RWPE1 (cell line): ENCODE measurements at regions not wholly inside any gene's neighbourhood (a gene's known extent, or its start where the extent isn't known, plus 50 kb on each side); places are given as distances from the start of the nearest gene placed in this dataset.

Experiments used
- CTCF ChIA-PET: fragments of 350-600 bp; sonication (Branson Sonifier 250); formaldehyde crosslinking; extraction: SDS; loops from one replicate; lab custom pipeline; 2021; lab: Yijun Ruan, JAX
- POLR2A ChIA-PET: fragments of 400-600 bp; formaldehyde crosslinking; extraction: SDS; loops from one replicate; lab custom pipeline; 2020; ENCODE audit warnings: antibody characterized with exemption; ENCODE audit not compliant: low non-redundant PET; lab: Yijun Ruan, JAX
- DNase-seq: peaks from one replicate; pipeline ENCODE4 v3.0.0; 2012; ENCODE audit warnings: low spot score
- H3K27ac ChIP-seq: fragments of 450-650 bp; 2 replicates; pipeline ENCODE4 v1.5.1; 2017
- TF ChIP-seq, protein P1 (sequence below): fragments of 450-650 bp; conservative IDR thresholded peaks from 2 replicates; pipeline ENCODE4 v1.5.1; 2017; ENCODE audit warnings: low read depth, mild to moderate bottlenecking

DNA sequence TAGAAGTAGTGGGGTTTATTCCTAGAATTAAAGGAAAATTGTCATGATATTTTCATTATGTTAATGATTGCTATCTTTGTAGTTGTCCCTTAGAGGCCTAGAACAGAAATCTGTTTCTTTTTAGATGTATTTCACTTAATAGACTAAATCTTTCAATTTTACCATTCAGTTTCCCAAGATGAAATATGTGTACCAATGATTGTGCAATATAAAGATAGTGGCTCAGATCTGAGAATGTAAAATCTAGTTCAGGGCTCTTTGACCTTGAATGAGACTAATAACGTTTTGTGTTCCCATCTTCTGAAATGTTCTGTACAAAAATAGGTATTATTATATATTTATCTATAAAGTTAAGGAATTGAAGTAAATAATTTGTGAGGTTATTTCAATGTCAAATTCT lies 947.9 kb downstream of the DTWD2 start:
- TF ChIP-seq, protein P1, sequence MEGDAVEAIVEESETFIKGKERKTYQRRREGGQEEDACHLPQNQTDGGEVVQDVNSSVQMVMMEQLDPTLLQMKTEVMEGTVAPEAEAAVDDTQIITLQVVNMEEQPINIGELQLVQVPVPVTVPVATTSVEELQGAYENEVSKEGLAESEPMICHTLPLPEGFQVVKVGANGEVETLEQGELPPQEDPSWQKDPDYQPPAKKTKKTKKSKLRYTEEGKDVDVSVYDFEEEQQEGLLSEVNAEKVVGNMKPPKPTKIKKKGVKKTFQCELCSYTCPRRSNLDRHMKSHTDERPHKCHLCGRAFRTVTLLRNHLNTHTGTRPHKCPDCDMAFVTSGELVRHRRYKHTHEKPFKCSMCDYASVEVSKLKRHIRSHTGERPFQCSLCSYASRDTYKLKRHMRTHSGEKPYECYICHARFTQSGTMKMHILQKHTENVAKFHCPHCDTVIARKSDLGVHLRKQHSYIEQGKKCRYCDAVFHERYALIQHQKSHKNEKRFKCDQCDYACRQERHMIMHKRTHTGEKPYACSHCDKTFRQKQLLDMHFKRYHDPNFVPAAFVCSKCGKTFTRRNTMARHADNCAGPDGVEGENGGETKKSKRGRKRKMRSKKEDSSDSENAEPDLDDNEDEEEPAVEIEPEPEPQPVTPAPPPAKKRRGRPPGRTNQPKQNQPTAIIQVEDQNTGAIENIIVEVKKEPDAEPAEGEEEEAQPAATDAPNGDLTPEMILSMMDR, result no peak
- CTCF ChIA-PET, result no interaction called here
- DNase-seq, result no peak

DNA sequence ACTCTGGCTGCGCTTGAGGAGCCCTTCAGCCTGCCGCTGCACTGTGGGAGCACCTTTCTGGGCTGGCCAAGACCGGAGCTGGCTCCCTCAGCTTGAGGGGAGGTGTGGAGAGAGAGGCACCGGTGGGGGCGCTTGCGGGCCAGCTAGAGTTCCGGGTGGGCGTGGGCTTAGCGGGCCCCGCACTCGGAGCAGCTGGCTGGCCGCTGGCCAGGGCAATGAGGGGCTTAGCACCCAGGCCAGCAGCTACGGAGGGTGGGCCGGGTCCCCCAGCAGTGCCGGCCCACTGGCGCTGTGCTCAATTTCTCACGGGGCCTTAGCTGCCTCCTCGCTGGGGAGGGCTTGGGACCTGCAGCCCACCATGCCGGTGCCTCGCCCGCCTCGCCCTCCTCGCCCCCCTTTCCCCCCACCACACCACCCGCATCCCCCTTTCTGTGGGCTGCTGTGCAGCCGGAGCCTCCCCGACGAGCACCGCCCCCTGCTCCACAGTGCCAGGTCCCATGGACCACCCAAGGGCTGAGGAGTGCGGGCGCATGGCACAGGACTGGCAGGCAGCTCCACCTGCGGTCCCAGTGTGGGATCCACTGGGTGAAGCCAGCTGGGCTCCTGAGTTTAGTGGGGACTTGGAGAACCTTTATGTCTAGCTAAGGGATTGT lies 954.5 kb downstream of the DTWD2 start:
- H3K27ac ChIP-seq, result no peak overlapping the region
- DNase-seq, result no peak
- ChIA-PET CTCF (no interaction called here), POLR2A (no interaction called here)
- TF ChIP-seq, protein P1, result no peak

More for the DNA sequence above, 947.9 kb downstream of the DTWD2 start:
- no peak overlapping the region for H3K27ac ChIP-seq
- POLR2A ChIA-PET, result no interaction called here

DNA sequence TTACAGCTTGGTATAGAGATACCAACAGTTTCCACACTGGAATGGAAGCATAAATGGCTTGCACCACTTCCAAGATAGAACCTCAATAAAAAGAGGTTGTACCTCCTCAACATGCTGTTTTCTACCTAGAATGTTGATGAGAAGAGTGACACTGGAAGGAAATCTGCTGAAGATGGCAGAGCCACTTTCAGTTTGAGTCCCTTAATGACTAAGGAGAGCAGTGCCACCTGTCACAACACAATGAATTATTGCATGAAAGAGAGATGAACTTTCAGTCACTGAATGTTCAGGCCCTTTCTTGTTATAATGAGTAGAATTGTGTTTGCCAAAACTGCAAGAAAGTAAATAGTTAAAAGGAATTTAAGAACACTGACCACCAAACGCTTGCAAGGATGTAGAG lies 958.5 kb downstream of the DTWD2 start:
- no peak for DNase-seq
- POLR2A ChIA-PET, result no interaction called here
- H3K27ac ChIP-seq, result no peak overlapping the region
- TF ChIP-seq, protein P1, result no peak
- CTCF ChIA-PET, result no interaction called here

DNA sequence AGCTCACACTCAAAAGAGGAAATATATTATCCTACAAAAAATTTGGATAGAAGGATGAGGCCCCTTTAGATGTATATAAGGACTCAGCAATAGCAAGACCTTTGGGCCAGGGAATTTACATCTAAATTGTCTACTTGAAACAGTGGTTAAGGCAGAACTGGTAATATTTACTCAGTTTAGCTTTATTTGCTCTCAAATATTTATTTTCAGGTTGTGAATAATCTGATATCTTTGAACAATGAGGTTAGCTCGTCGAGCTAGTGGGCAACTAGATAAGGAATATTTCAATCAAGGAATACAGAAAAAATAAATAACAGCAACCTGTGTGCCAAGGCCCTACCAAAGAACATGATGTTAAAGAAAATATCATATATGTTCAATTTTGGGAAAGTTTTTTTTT lies 966.3 kb downstream of the DTWD2 start:
- DNase-seq, result no peak
- CTCF ChIA-PET, result no interaction called here
- TF ChIP-seq, protein P1, result no peak
- no peak overlapping the region for H3K27ac ChIP-seq
- POLR2A ChIA-PET, result no interaction called here

DNA sequence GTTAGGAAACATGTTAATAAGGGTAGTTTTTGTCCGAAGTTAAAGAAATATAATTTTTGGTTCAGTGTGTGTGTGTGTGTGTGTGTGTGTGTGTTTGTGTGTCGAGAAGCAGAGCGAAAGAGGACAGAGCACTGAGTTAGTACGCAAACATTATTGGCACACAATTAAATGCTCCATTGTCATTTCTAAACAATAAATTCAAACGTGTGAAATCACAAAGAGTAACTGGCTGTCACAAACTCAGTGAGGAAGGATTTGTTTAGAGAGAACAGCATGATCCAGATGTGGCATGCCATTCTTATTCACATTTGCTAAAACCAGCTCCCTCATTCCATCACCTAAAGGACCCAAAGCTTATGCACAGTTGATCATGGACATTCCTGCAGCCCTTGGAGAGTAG lies 970.8 kb downstream of the DTWD2 start:
- POLR2A ChIA-PET, result no interaction called here
- TF ChIP-seq, protein P1, result no peak
- no peak overlapping the region for H3K27ac ChIP-seq
- DNase-seq, result no peak
- CTCF ChIA-PET, result no interaction called here

DNA sequence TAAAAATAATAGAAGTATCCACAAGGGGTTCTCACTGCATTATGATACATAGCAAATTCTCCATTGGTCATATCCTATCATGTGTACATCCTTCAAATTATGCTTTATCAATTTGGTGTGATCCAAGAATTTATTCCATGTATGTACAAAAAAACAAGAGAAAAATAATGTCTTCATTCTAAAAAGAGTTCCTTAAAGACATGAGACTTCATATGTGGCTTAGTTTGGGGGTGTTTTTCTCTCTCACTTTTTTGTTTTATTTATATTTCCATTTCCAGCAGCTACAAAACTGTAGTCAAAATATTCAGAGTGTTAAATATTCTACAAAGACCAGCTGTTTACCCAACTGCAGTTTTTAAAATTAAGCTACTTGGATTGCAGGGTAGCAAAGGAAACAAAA lies 972.0 kb downstream of the DTWD2 start:
- no peak overlapping the region for H3K27ac ChIP-seq
- ChIA-PET POLR2A (no interaction called here), CTCF (interaction anchor here (0.6 to 0.7 kb wide), 2 partner anchors 972 to 1645 kb away, joined by 3 to 5 read pairs; partner anchors contain the start of gene DTWD2)
- TF ChIP-seq, protein P1, result no peak
- DNase-seq, result no peak

DNA sequence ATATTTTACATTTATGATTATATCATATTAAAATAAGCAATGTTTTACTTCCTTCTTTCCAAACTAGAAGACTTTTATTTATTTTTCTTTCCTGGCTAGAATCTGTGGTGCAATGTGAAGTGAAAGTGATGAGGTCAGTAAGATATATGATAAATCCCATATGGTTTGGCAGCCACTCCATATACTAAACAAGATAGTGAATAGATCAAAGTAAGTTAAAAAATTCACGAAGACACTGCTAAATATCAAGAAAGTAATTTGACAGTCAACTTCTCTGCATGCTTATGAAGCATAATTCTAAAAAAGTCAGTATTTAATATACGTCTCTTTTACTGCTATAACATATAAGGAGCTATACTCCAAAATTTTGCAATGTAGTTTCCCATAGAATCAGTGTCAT lies 972.8 kb downstream of the DTWD2 start:
- POLR2A ChIA-PET, result no interaction called here
- TF ChIP-seq, protein P1, result no peak

More for the DNA sequence above, 972.8 kb downstream of the DTWD2 start:
- CTCF ChIA-PET, result no interaction called here
- no peak overlapping the region for H3K27ac ChIP-seq
- DNase-seq, result no peak
